ENCODE measurements at regions not wholly inside any gene's neighbourhood (a gene's known extent, or its start where the extent isn't known, plus 50 kb on each side); places are given as distances from the start of the nearest gene placed in this dataset.

DNA sequence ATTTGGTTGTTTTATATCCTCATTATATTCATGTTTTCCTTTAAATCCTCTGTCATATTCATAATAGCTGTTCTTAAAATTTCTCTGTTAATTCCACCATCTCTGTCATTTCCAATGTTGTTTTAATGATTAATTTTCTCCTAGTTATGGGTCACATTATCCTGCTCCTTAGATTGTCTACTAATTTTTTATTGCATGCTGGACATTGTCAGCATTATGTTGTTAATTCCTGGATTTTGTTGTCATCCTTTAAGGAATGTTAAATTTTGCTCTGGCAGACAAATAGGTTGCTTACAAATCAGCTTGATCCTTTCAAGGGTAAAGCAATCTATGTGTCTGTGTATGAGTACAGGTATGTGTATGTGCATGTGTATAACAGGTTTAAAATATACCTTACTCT lies 393.8 kb upstream of the POU3F1 start:
- in situ Hi-C loops (cut with HindIII; ENCODE audit: low sequenced_read_pairs) = no loop called here

DNA sequence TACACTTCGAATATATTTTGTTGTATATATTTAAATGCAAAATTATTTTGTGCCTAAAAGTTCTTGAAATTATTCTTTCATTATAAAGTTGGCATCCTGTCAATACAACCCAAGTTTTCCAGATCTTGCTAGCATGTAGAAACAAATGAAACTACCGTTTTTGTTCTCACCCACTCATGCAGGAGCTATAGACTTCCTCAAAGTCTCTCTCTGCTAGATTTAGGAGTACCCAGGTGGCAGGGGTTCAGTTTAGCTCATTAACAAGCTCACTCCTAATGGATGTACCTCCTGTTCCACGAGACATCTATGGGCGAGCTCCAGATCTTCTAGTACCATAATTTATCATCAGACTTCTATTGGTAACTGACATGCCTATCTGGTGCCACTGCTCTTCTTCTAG lies 390.2 kb upstream of the POU3F1 start:
- in situ Hi-C loops (cut with HindIII; ENCODE audit: low sequenced_read_pairs) = loop anchor here (5.0 kb wide), 1 partner anchor 44 kb away; no protein-coding TSS in a partner anchor

DNA sequence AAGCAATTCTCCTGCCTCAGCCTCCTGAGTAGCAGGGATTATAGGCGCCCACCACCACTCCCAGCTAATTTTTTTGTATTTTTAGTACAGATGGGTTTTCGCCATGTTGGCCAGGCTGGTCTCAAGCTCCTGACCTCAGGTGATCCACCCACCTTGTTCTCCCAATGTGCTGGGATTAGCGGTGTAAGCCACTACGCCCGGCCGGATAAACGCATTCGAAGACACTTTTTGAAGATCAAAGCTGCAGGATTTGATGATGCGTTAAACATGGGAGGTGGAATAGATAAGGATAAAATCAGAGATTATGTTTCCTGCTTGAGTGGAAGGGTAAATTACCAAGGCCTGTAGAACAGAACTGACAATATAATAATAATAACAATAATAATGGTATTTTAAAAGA lies 389.4 kb upstream of the POU3F1 start:
- in situ Hi-C loops (cut with HindIII; ENCODE audit: low sequenced_read_pairs) = loop anchor here (5.0 kb wide), 1 partner anchor 44 kb away; no protein-coding TSS in a partner anchor

DNA sequence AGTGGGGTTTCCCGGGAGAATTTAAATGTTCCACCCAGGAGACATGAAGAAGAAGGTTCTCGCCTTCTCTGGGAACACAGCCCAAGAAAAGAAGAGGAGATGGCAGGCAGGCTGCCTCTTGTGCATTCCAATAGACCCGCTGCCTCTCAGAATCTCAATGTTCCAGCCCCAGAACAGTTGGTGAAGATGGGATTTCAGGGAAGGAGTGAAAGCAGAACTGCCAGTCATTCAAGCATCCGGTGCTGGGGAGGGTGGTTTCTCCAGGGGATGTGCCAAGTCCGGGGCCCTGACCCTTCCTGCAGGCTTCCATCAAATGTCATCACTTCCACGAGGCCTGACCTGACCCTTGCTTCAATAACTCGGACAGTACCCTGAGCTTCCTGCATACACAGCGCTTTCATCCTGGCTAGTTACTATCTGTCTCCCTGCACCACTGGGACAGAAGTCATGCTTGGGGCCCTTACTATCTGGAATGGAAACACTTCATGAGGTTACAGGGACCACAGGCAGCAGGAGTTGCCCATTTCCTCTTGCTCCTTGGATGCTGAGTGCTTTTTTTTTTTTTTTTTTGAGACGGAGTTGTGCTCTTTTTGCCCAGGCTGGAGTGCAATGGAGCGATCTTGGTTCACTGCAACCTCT lies 386.6 kb upstream of the POU3F1 start:
- in situ Hi-C loops (cut with HindIII; ENCODE audit: low sequenced_read_pairs) = no loop called here

DNA sequence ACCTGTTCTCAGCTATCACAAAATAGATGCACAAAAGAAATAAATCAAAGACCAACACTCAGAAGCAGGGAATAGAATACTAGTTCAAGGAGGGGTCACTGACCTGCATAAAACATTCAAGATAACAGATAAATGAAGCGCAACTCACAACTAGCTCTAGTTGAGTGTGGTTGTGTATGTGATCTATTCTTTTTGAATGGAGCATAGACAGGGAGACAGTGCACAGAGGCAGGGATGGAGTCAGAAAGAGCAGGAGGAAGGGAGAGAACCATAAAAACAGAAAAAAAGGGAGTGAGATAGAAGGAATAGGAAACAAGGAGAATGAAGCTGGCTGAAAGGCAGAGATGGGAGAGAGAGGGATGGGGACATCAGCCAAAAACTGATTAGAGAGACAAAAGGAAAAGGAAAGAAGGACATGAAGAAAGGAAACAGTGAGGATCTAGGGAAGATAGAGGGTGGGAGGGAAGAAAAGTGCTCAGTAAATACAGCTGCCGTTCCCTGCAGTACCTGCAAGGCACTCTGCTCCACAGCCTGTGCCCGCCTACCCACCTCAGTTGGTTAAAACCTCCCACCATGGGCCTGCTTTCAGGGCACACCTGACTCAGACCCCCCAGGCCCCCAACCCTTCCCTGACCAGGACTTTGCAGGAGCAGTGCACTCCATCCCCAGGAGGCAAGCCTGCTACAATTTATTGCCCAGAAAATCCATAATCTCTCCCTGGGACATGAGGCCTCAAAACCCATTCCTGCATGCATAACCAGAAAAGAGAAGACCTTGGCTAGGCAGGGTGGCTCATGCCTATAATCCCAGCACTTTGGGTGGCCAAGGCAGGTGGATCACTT lies 385.2 kb upstream of the POU3F1 start:
- in situ Hi-C loops (cut with HindIII; ENCODE audit: low sequenced_read_pairs) = no loop called here

DNA sequence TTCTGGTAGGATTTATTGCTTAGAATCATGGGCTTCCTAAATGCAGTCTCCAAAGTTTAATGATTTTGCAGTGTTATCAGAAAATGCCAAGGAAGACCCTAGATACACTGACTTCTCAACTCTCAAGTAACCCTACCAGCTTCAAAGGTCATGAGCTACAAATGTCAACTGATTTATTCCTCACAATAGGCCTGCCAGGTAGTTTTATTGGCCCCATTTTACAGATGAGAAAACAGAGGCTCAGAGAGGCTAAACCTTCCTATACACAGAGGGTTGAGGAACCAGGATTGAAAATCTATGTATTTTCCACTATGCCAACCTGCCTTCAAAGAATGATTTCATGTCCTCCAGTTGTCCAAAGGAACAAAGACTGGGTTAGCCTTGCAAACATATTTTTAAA lies 384.4 kb upstream of the POU3F1 start:
- in situ Hi-C loops (cut with HindIII; ENCODE audit: low sequenced_read_pairs) = no loop called here

DNA sequence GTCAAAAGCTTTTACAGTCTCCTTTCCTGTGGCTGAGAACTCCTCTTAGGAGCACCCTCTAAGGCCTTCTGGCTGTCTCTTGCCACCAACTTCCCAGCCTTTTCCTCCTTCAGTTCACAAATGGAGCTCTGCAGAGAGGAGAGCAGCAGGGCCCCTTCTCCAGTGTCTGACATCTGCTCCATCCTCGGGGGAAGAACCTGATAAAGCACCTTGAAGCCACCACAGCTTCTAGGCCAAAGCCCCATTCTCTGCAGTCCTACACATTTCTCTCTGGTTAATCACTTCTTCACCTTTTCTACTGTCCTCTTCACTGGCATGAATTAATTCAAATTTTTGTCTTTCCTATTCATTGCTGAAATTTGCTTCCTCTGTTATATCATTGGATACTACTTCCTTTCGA lies 378.1 kb upstream of the POU3F1 start:
- in situ Hi-C loops (cut with HindIII; ENCODE audit: low sequenced_read_pairs) = no loop called here

DNA sequence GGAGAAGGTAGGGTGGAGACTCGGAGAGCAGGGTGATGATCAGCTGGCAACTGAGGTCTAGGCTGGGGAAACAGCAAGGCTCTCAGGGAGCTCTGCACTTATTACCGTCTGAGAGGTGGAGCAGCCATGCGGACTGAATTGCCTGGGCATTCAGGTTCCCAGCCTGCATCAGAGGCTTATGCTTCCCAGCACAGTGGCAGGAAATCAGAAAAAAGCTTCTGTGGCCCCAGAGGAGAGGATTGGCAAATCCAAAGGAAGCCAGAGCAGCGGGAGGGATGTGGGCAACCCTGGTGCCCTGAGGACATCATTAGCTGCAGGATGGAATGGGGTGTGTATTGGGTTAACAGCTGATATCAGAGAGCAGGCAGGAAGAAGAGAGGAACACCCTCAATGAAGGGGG lies 374.1 kb upstream of the POU3F1 start:
- in situ Hi-C loops (cut with HindIII; ENCODE audit: low sequenced_read_pairs) = no loop called here

DNA sequence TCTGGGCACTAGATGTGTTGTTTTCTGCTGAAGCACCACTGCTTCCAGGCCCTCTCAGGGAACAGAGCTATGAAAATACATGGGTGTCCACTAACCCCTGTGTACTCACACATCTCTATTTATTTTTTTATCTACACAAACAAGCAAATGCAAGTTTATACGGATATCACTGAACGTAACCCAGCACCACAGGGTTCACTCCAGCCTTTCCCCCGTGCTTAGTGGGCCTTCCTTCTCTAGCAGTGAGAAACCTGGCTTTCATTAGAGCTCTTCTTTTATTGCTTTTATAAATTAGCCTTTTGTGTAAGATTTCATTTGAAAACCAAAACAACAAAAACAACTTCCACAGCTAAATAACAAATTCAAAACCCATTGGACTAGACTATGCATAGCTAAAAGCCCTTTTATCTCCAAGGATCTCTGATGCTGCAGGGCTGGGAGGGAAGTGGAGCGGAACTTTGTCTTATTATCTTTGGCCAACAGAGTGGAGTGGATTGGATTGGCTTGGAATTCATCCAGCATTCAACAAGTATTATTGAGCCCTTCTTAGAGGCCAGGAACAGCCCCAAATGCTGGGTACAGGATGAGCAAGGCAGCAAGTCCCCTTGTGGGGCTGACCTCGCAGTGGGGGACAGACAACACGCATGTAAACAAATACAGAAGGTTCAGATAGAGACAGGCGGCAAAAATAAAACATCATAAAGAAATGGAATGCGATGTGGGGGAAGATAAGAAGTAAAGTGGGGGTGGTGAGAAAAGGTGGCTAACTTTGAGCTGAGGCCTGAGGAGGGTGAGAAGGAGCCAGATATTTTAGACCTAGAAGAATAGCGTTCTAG lies 371.8 kb upstream of the POU3F1 start:
- in situ Hi-C loops (cut with HindIII; ENCODE audit: low sequenced_read_pairs) = no loop called here

DNA sequence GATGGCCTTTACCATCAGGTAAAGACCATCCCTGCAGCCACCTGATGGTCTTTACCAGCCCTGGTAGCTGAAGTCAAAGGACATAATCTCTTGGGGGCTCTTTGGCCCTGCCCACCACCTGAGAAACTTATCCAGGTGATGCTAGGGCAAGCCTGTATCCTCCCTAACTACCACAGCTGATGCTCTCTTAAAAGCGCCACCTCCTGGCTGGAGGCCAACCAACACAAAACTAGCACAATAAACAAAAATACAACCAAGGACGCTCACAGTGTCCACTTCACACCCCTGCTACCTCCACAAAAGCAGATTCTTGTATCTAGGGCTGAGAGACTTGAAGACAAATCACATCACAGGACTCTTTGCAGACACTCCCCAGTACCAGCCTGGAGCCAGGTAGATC lies 357.1 kb upstream of the POU3F1 start:
- in situ Hi-C loops (cut with HindIII; ENCODE audit: low sequenced_read_pairs) = no loop called here

DNA sequence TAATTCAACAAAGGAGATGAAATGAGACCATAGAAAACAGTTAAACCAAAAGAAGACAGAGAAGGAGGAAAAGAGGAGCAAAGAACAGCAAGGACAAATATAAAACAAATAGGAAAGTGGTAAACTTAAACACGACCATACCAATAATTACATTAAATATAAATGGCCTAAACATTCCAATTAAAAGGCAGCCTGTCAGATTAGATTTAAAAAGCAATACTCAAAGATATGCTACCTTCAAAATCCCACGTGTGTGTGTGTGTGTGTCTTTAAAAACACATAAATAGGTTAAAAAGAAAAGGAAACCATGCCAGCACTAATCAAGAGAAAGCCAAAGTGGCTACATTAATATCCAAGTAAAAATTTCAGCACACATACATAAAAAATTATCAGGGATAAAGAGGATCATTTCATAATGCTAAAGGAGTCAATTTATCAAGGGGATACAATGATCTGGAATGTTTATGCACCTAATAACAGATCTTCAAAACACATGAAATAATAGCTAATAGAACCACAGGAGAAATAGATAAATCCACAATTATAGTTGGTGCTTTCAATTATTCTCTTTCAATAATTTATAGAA lies 355.7 kb upstream of the POU3F1 start:
- in situ Hi-C loops (cut with HindIII; ENCODE audit: low sequenced_read_pairs) = no loop called here

DNA sequence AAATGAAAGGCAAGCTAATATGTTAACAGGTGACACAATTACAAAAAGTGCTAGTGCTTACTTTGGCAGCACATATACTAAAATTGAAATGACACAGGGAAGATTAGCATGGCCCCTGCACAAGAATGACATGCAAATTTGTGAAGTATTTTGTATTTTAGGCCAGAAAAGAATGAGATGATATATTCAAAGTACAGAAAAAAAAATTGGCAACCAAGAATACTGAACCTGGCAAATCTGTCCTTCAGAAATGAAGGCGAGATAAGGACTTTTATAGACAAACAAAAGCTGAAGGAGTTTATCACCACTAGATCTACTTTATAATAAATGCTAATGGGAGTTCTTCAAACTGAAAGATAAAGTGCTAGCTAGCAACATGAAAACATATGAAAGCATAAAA lies 350.0 kb upstream of the POU3F1 start:
- in situ Hi-C loops (cut with HindIII; ENCODE audit: low sequenced_read_pairs) = no loop called here

DNA sequence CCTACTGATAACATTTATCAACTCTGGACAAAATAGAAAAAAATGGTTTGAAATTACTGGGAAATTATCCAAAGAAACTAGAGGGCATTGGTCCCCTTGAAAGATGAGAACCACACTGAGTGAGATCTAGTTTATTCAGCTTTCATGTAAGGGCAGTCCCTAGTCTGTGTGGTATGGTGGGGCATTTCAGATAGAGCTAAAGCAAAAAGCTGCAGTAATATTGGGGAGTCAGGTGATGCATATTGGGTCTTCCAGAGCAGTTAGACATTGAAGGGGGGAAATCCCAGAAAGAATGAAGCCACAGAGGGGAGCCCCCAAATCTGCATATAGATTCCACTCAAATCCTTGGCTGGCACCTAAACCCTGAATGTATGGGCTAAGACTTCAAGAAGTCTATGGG lies 347.7 kb upstream of the POU3F1 start:
- in situ Hi-C loops (cut with HindIII; ENCODE audit: low sequenced_read_pairs) = loop anchor here (5.0 kb wide), 1 partner anchor 43 kb away; no protein-coding TSS in a partner anchor

DNA sequence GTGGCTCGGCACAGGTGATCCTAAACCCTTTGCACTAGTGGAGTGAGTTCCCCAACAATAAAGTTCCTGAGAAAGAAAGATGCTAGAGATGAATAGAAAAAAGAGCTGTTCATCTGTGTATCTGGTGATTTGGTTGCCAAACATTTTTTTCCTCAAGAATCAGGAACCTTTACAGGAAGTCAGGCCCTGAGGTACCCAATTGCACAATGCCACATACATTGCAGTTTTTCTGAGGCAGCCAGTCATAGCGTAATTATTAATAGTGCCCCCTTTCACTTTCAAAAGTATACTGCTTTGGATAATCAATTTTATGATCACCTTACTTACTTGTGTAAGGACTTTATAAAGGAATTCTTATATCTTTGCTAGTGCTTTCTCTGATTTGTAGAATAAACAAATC lies 346.3 kb upstream of the POU3F1 start:
- in situ Hi-C loops (cut with HindIII; ENCODE audit: low sequenced_read_pairs) = loop anchor here (5.0 kb wide), 1 partner anchor 44 kb away; no protein-coding TSS in a partner anchor

DNA sequence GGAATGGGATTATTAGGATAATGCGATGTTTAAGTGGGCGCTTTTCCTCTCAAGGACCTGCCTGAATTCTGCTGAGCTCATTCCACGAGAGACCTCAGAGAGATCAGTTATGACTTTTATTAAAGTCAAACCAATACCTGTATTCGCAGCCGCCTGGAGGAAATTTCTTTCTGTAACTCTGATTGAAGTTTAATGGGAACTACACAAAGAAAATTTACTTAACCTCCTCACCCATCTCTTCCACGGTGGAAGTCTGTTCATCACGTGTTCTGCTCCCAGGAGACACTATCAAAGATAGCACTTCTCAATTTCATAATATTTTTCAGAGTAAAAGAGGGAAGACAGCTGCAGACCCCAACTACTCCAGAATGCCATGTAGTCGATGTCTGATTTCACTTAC lies 334.7 kb upstream of the POU3F1 start:
- in situ Hi-C loops (cut with HindIII; ENCODE audit: low sequenced_read_pairs) = no loop called here

DNA sequence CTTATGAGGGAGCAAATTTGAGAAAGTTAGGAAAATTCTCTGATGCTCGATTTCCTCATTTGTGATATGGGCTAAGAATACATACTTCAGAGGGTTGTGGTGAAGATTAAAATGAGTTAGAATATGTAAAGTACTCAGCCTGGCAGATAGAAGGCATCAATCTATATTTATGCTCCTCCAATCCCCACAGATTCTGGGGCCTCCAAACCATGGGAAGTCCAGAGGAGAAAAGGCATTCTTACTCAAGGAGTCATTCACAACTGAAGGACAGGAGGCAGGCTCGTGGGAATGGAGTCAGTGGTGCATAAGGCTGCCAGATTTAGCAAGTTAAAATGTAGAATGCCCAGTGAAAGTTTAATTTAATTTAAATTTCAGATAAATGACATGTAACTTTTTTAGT lies 330.0 kb upstream of the POU3F1 start:
- in situ Hi-C loops (cut with HindIII; ENCODE audit: low sequenced_read_pairs) = no loop called here

DNA sequence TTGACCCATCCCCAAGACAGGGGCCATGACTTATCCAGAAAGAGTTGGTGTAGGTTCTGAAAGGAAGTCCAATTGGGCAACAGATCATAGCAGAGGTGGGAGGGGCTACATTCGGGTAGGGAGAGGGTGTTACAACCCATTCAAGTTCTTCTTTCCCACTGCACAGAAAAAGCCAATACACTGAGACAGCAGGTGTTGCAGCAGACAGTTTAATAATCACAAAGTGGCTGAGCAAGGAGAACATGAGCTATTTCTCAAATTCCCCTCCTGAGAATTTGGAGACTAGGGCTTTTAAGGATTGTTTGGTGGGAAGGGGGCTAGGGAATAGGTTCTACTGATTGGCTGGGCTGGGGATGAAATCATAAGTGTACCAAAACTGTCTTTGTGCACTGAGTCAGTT lies 328.4 kb upstream of the POU3F1 start:
- in situ Hi-C loops (cut with HindIII; ENCODE audit: low sequenced_read_pairs) = no loop called here

DNA sequence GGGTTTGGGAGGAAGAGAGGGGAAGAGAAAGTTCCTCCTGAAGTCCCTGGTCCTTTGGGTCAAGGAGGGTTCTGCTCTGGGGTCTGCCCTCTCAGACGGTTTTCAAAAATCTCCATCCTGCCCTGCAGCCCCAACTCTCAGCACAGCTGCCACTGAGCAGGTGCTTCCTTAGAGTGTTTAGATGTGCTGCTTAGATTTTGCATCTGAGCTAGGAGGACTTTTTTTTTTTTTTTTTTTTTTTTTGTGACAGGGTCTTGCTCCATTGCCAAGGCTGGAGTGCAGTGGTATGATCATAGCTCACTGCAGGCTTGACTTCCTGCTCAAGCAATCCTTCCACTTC lies 324.9 kb upstream of the POU3F1 start:
- in situ Hi-C loops (cut with HindIII; ENCODE audit: low sequenced_read_pairs) = no loop called here

DNA sequence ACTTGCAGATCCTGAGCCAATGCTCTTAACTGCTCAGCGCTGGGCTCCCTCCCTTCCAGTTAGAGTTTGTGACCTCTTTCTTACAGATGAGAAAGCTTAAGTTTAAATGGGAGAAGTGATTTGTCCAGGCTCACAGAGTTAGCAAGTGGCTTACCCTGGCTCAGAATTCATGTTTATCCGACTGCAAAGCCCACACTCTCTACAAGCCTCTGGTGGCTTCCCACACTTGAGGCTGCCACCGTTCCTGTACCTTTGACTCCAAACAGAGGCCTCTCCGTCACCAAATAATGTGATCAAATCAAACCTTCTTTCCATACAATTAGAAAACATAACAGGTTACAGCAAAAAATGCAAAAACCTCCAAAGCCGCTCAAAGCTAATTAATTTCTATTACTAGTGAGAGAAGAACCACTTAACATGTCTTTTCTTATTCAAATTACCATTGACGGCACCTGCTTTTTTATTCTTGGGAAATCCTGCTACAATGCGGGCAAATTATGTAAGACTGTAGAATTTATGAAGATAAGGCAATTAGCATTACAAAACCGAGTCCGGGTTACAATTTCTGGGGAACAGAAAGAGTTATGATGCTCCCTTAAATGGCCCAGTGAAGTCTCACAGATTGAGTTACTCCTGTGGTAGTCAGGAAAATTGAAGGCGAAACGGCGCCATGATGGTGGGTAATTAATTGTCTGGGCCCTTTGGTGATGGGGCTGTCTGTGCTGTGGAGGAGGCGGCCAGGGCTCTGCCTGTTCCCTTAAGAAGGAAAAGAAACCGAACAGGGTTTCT lies 324.3 kb upstream of the POU3F1 start:
- in situ Hi-C loops (cut with HindIII; ENCODE audit: low sequenced_read_pairs) = no loop called here

DNA sequence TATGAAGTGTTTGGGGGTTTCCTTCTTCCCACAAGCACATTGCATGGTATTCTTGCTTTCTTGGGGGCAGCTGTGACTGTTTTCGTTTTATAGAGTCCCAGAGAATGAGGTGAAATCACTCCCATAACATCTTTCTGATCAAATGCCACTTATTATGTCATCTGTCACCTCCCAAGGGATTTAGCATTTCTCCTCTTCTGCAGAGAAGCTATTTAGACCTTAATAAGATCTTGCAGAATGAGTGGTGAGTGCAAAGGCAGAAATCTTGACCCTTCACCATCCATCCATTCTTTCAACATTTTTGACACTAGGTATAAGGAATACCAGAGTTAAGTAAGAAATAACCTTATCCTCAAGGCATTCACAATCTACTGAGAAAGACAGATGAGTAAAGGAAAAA lies 318.6 kb upstream of the POU3F1 start:
- in situ Hi-C loops (cut with HindIII; ENCODE audit: low sequenced_read_pairs) = no loop called here
